K562 (cell line): ENCODE measurements at regions not wholly inside any gene's neighbourhood (a gene's known extent, or its start where the extent isn't known, plus 50 kb on each side); places are given as distances from the start of the nearest gene placed in this dataset.

Experiments used
- ATAC-seq: fragments of 200-7000 bp; cut with Tn5 transposase; 3 replicates; pipeline ENCODE4 v1.9.1; 2020; ENCODE audit warnings: moderate library complexity
- BruUV-seq: library from RNA; stranded (reverse); fragments of 400-500 nt; replicated peaks from 2 replicates; lab custom pipeline; 2021; lab: Mats Ljungman, UMichigan
- CTCF ChIA-PET: fragments of 300-600 bp; formaldehyde crosslinking; extraction: SDS; loops from one replicate; lab custom pipeline; 2021; ENCODE audit warnings: low intra/inter-chr PET ratio; lab: Yijun Ruan, JAX
- POLR2A ChIA-PET: fragments of 300-600, 350-650 bp; sonication (Branson Sonifier 250); formaldehyde crosslinking; extraction: SDS; loops from one replicate; lab custom pipeline; 2021; ENCODE audit warnings: antibody characterized with exemption, inconsistent platforms; lab: Yijun Ruan, JAX
- DNase-seq, 4 experiments: peaks; one replicate each; pipeline versions ENCODE4 v3.0.0 to v3.0.0-alpha.2; 2011 to 2018; ENCODE audit warnings: low spot score in 3 of 4, mixed read lengths in 3 of 4; ENCODE audit errors: extremely low read depth in 1 of 4
- FAIRE-seq: peaks from 2 replicates; lab custom pipeline; 2011; peaks lifted over from hg19 to GRCh38; lab: Jason Lieb, UNC
- H2AFZ ChIP-seq: 2 replicates; pipeline ENCODE4 v1.6.0; 2011; ENCODE audit warnings: low read depth, low read length, control low read depth, inconsistent platforms
- H3K27ac ChIP-seq: fragments of 200-600 bp; 3 replicates; pipeline ENCODE4 v1.8.0; 2011; ENCODE audit warnings: low read depth, mild to moderate bottlenecking, control low read depth, inconsistent platforms, low read length, moderate library complexity, mixed read lengths; ENCODE audit errors: extremely low read depth
- H3K27me3 ChIP-seq, 2 experiments: fragments of 300-600 bp in 1 of 2; 2 replicates in 1 of 2; 3 replicates in 1 of 2; pipeline versions ENCODE4 v1.6.0 to v1.8.0; 2011; ENCODE audit warnings: inconsistent platforms in 2 of 2, low read length in 2 of 2, mild to moderate bottlenecking in 1 of 2, mixed read lengths in 1 of 2, moderate library complexity in 1 of 2; ENCODE audit not compliant: control insufficient read depth in 2 of 2, insufficient read depth in 2 of 2
- H3K36me3 ChIP-seq: fragments of 300-600 bp; 3 replicates; pipeline ENCODE4 v1.8.0; 2011; ENCODE audit warnings: mild to moderate bottlenecking, low read length, inconsistent platforms; ENCODE audit not compliant: control insufficient read depth, insufficient read depth
- H3K4me1 ChIP-seq, 2 experiments: fragments of 200-600 bp in 1 of 2; replicated peaks in 1 of 2; 2 replicates in 1 of 2; 3 replicates in 1 of 2; pipeline versions ENCODE4 v1.5.1 to v1.8.0; 2011; ENCODE audit warnings: inconsistent platforms in 2 of 2, low read length in 2 of 2, mild to moderate bottlenecking in 1 of 2, mixed read lengths in 1 of 2, moderate library complexity in 1 of 2; ENCODE audit not compliant: control insufficient read depth in 2 of 2, insufficient read depth in 2 of 2
- H3K4me2 ChIP-seq: 2 replicates; pipeline ENCODE4 v1.6.1; 2011; ENCODE audit warnings: low read length, control low read depth, inconsistent platforms, mixed read lengths; ENCODE audit not compliant: insufficient read depth
- H3K4me3 ChIP-seq: fragments of 200-600 bp; sonication (generic), shearing (Covaris generic); 2 replicates; pipeline ENCODE4 v1.5.1; 2016; ENCODE audit warnings: control low read depth, inconsistent platforms
- H3K79me2 ChIP-seq: fragments of 200-600 bp; 3 replicates; pipeline ENCODE4 v1.8.0; 2011; ENCODE audit warnings: low read length, inconsistent platforms; ENCODE audit not compliant: control insufficient read depth, insufficient read depth
- H3K9ac ChIP-seq, 2 experiments: 2 replicates each; pipeline versions ENCODE4 v1.6.0 to v1.6.1; 2011; ENCODE audit warnings: low read depth in 2 of 2, low read length in 2 of 2, control low read depth in 1 of 2, inconsistent platforms in 1 of 2, mild to moderate bottlenecking in 1 of 2, mixed read lengths in 1 of 2; ENCODE audit not compliant: insufficient read depth in 1 of 2
- H3K9me1 ChIP-seq: one replicate; pipeline ENCODE4 v1.6.0; 2011; ENCODE audit warnings: inconsistent platforms, mild to moderate bottlenecking, low read length, moderate library complexity; ENCODE audit not compliant: control insufficient read depth, insufficient read depth
- H3K9me3 ChIP-seq: replicated peaks from 2 replicates; pipeline ENCODE4 v1.5.1; 2011; ENCODE audit warnings: low read depth, low read length, inconsistent platforms; ENCODE audit not compliant: control insufficient read depth, insufficient read depth
- H4K20me1 ChIP-seq: replicated peaks from 2 replicates; pipeline ENCODE4 v1.6.1; 2011; ENCODE audit warnings: low read length, inconsistent platforms, mixed read lengths; ENCODE audit not compliant: control insufficient read depth, insufficient read depth
- C11orf30 ChIP-seq: fragments of 450-650 bp; IDR thresholded peaks from 2 replicates; pipeline ENCODE4 v1.6.1; 2016; ENCODE audit warnings: low read depth, mild to moderate bottlenecking
- CEBPB ChIP-seq: fragments of 450-650 bp; IDR thresholded peaks from 2 replicates; pipeline ENCODE4 v1.6.1; 2016; ENCODE audit warnings: missing genetic modification characterization, missing compliant biosample characterization
- CHD1 ChIP-seq: fragments of 200-600 bp; sonication (generic); IDR thresholded peaks from one replicate; pipeline ENCODE4 v1.6.1; 2012; ENCODE audit warnings: mild to moderate bottlenecking, moderate library complexity, low read length, inconsistent platforms
- ESRRA ChIP-seq: fragments of 450-650 bp; IDR thresholded peaks from 2 replicates; pipeline ENCODE4 v1.6.1; 2014; ENCODE audit warnings: low read depth, mild to moderate bottlenecking, moderate library complexity, borderline replicate concordance
- LEF1 ChIP-seq: fragments of 450-650 bp; IDR thresholded peaks from 2 replicates; pipeline ENCODE4 v1.6.1; 2016; ENCODE audit warnings: mild to moderate bottlenecking
- NR1H2 ChIP-seq: sonication (generic); formaldehyde crosslinking; IDR thresholded peaks from 2 replicates; pipeline ENCODE4 v1.4.0; 2020; ENCODE audit warnings: mild to moderate bottlenecking, missing genetic modification reagents
- NR3C1 ChIP-seq: sonication (generic); formaldehyde crosslinking; IDR thresholded peaks from 2 replicates; pipeline ENCODE4 v1.8.1; 2022; ENCODE audit warnings: missing genetic modification reagents
- RUNX1 ChIP-seq: sonication (generic); IDR thresholded peaks from 2 replicates; pipeline ENCODE4 v1.6.1; 2016; ENCODE audit warnings: antibody characterized with exemption, low read depth
- SMARCB1 ChIP-seq: IDR thresholded peaks from 2 replicates; pipeline ENCODE4 v1.6.1; 2011; ENCODE audit warnings: improper control_type of control experiment, low read depth; ENCODE audit not compliant: insufficient read length
- SP1 ChIP-seq: sonication (generic); formaldehyde crosslinking; IDR thresholded peaks from 2 replicates; pipeline ENCODE4 v1.8.1; 2022; ENCODE audit warnings: mild to moderate bottlenecking, missing genetic modification reagents
- TAF1 ChIP-seq: IDR thresholded peaks from 2 replicates; pipeline ENCODE4 v1.6.1; 2011; ENCODE audit warnings: mild to moderate bottlenecking, low read length, moderate library complexity; ENCODE audit not compliant: insufficient read depth, control insufficient read depth, severe bottlenecking; ENCODE audit errors: extremely low read depth
- TARDBP ChIP-seq: fragments of 450-650 bp; IDR thresholded peaks from 2 replicates; pipeline ENCODE4 v1.6.1; 2016
- TCF3 ChIP-seq: sonication (generic); formaldehyde crosslinking; IDR thresholded peaks from 2 replicates; pipeline ENCODE4 v1.4.0; 2020; ENCODE audit warnings: mild to moderate bottlenecking, missing genetic modification reagents
- ZC3H8 ChIP-seq: fragments of 450-650 bp; IDR thresholded peaks from 2 replicates; pipeline ENCODE4 v1.6.1; 2017
- ZNF175 ChIP-seq: fragments of 200-800 bp; sonication (Bioruptor generic); IDR thresholded peaks from 2 replicates; pipeline ENCODE4 v1.6.1; 2016; ENCODE audit warnings: low read depth, mild to moderate bottlenecking, missing genetic modification characterization, missing compliant biosample characterization
- WGBS: fragments of 100-300 bp; shearing (Covaris generic); methylation state at CpG from one replicate; pipeline ENCODE4 v1.1.6; 2016; ENCODE audit warnings: low coverage, mixed read lengths; ENCODE audit not compliant: insufficient coverage; ENCODE audit errors: missing lambda C conversion rate; 5-methylcytosine and 5-hydroxymethylcytosine counted together
- in situ Hi-C: fragments of 300-500 bp; cut with MboI; formaldehyde crosslinking; loops from 4 replicates; pipeline ENCODE4 v1.15.0; 2018; ENCODE audit warnings: inconsistent platforms, mixed read lengths
- intact Hi-C: fragments of 100-400 bp; cut with micrococcal nuclease; formaldehyde crosslinking; loops from 2 replicates; pipeline ENCODE4 v1.14.2; 2022
- TF ChIP-seq, protein P1 (sequence below): fragments of 250-450 bp; sonication (Bioruptor Pico); IDR thresholded peaks from 2 replicates; pipeline ENCODE4 v1.5.0; 2021
- TF ChIP-seq, protein P2 (sequence below): fragments of 250-450 bp; sonication (Bioruptor Pico); IDR thresholded peaks from 2 replicates; pipeline ENCODE4 v1.4.0; 2020; ENCODE audit warnings: borderline replicate concordance
- TF ChIP-seq, protein P3 (sequence below): fragments of 250-450 bp; sonication (Bioruptor Pico); IDR thresholded peaks from 2 replicates; pipeline ENCODE4 v1.4.0; 2020; ENCODE audit warnings: mild to moderate bottlenecking, moderate library complexity
- TF ChIP-seq, protein P4 (sequence below), 2 experiments: fragments of 450-650 bp; IDR thresholded peaks; 2 replicates each; pipeline ENCODE4 v1.6.1; 2016

DNA sequence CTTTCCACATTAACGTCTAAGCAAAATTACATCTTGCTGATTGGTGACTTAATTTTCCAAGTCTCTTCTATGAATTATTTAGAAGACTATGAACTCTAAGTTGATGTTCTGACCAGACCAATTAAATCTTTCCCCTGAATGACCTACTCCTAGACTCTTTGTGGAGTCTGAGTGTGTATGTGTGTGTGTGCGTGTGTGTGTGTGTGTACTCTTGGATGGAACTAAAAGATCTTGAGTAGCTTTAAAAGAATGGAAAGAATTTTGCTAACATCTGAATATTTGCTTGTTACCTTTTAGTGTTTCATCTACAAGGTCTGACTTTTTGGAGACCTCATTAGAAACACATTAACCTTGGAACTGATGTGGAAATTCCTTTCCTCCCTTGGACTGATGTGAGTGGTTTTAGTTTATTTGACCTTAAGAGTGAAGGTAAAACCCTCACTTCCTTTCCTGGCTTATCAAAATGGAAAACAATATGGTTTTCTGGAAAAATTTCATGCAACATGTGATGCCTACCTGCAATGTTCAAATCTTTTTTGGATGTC lies 257.1 kb downstream of the GATA3 start:
- H3K9me1 ChIP-seq = no peaks in the 10 kb centered on the region
- TF ChIP-seq TCF3 (CRISPR knock-in tag) = no peak
- TF ChIP-seq C11orf30 = no peak
- TF ChIP-seq RUNX1 = no peak
- TF ChIP-seq CHD1 = no peak
- no peak for TF ChIP-seq TARDBP
- no peak for TF ChIP-seq NR3C1 (CRISPR knock-in tag)
- no peak for TF ChIP-seq ZC3H8
- no peak for TF ChIP-seq SP1
- no peak for TF ChIP-seq TAF1
- TF ChIP-seq, protein P1, sequence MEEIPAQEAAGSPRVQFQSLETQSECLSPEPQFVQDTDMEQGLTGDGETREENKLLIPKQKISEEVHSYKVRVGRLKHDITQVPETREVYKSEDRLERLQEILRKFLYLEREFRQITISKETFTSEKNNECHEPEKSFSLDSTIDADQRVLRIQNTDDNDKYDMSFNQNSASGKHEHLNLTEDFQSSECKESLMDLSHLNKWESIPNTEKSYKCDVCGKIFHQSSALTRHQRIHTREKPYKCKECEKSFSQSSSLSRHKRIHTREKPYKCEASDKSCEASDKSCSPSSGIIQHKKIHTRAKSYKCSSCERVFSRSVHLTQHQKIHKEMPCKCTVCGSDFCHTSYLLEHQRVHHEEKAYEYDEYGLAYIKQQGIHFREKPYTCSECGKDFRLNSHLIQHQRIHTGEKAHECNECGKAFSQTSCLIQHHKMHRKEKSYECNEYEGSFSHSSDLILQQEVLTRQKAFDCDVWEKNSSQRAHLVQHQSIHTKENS (CRISPR knock-in tag) = no peak
- TF ChIP-seq ZNF175 (CRISPR knock-in tag) = no peak
- TF ChIP-seq SMARCB1 = no peak
- TF ChIP-seq, protein P2, sequence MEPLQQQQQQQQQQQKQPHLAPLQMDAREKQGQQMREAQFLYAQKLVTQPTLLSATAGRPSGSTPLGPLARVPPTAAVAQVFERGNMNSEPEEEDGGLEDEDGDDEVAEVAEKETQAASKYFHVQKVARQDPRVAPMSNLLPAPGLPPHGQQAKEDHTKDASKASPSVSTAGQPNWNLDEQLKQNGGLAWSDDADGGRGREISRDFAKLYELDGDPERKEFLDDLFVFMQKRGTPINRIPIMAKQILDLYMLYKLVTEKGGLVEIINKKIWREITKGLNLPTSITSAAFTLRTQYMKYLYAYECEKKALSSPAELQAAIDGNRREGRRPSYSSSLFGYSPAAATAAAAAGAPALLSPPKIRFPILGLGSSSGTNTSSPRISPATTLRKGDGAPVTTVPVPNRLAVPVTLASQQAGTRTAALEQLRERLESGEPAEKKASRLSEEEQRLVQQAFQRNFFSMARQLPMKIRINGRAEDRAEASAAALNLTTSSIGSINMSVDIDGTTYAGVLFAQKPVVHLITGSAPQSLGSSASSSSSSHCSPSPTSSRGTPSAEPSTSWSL (CRISPR knock-in tag) = no peak
- TF ChIP-seq NR1H2 (CRISPR knock-in tag) = no peak
- TF ChIP-seq CEBPB = no peak
- TF ChIP-seq LEF1 = no peak
- no peak for TF ChIP-seq ESRRA
- TF ChIP-seq, protein P3, sequence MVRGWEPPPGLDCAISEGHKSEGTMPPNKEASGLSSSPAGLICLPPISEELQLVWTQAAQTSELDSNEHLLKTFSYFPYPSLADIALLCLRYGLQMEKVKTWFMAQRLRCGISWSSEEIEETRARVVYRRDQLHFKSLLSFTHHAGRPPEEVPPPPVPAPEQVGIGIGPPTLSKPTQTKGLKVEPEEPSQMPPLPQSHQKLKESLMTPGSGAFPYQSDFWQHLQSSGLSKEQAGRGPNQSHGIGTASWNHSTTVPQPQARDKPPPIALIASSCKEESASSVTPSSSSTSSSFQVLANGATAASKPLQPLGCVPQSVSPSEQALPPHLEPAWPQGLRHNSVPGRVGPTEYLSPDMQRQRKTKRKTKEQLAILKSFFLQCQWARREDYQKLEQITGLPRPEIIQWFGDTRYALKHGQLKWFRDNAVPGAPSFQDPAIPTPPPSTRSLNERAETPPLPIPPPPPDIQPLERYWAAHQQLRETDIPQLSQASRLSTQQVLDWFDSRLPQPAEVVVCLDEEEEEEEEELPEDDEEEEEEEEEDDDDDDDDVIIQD (CRISPR knock-in tag) = no peak
- TF ChIP-seq, protein P4, sequence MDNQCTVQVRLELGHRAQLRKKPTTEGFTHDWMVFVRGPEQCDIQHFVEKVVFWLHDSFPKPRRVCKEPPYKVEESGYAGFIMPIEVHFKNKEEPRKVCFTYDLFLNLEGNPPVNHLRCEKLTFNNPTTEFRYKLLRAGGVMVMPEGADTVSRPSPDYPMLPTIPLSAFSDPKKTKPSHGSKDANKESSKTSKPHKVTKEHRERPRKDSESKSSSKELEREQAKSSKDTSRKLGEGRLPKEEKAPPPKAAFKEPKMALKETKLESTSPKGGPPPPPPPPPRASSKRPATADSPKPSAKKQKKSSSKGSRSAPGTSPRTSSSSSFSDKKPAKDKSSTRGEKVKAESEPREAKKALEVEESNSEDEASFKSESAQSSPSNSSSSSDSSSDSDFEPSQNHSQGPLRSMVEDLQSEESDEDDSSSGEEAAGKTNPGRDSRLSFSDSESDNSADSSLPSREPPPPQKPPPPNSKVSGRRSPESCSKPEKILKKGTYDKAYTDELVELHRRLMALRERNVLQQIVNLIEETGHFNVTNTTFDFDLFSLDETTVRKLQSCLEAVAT (IDR thresholded peaks at IDR 0.05) = no peak
- TF ChIP-seq, all 486 proteins: peak for 0
- 24% methylated on average over 2 of the region's 2 CpGs for WGBS
- in situ Hi-C loops = no loop called here
- intact Hi-C loops = no loop called here
- H3K4me1 ChIP-seq = peaks cover 0 to 10% of the 10 kb centered on the region in 2 experiments; a peak in 3 of 5 replicates
- no peaks in the 10 kb centered on the region for H3K9me3 ChIP-seq
- BruUV-seq = no TSS peak
- no peaks in the 10 kb centered on the region for H3K36me3 ChIP-seq
- H3K27me3 ChIP-seq = peaks cover 0 to 5% of the 10 kb centered on the region in 2 experiments; a peak in 2 of 5 replicates
- CTCF ChIA-PET = no interaction called here
- no peak overlapping the region for H3K4me3 ChIP-seq
- no peaks in the 10 kb centered on the region for H4K20me1 ChIP-seq
- no peak overlapping the region for H3K9ac ChIP-seq
- ATAC-seq = no peak
- POLR2A ChIA-PET = no interaction called here
- no peaks in the 10 kb centered on the region for H3K79me2 ChIP-seq
- no peak overlapping the region for H3K27ac ChIP-seq
- no peak overlapping the region for H2AFZ ChIP-seq
- FAIRE-seq = no peak
- H3K4me2 ChIP-seq = no peak overlapping the region
- no peak for DNase-seq
